GM12878 (cell line): ENCODE measurements at regions not wholly inside any gene's neighbourhood (a gene's known extent, or its start where the extent isn't known, plus 50 kb on each side); places are given as distances from the start of the nearest gene placed in this dataset.

Source experiments
- ATAC-seq: fragments of 200-7000 bp; cut with Tn5 transposase; 3 replicates; pipeline ENCODE4 v1.9.1; 2020; ENCODE audit warnings: mild to moderate bottlenecking, moderate library complexity
- BruUV-seq: library from RNA; stranded (reverse); fragments of 400-500 nt; replicated peaks from 2 replicates; lab custom pipeline; 2021; lab: Mats Ljungman, UMichigan
- CTCF ChIA-PET: fragments of 300-600 bp; sonication (Branson Sonifier 250); formaldehyde crosslinking; extraction: SDS; loops from one replicate; lab custom pipeline; 2021; ENCODE audit warnings: inconsistent platforms; lab: Yijun Ruan, JAX
- POLR2A ChIA-PET: fragments of 350-600 bp; formaldehyde crosslinking; extraction: SDS; loops from one replicate; lab custom pipeline; 2021; ENCODE audit warnings: inconsistent platforms; lab: Charles Lee
- RAD21 ChIA-PET: fragments of 300-600 bp; sonication (Branson Sonifier 250); formaldehyde crosslinking; loops from one replicate; lab custom pipeline; 2023; ENCODE audit warnings: antibody characterized with exemption; ENCODE audit not compliant: unreplicated experiment; lab: Charles Lee
- SMC1A ChIA-PET: fragments of 300-600 bp; sonication (Branson Sonifier 250); formaldehyde crosslinking; loops from one replicate; lab custom pipeline; 2023; ENCODE audit not compliant: unreplicated experiment, uncharacterized antibody; lab: Charles Lee
- DNase-seq: peaks from one replicate; pipeline ENCODE4 v3.0.0-alpha.2; 2011; ENCODE audit warnings: low read depth, low spot score
- FAIRE-seq: peaks from 3 replicates; lab custom pipeline; 2011; peaks lifted over from hg19 to GRCh38; lab: Jason Lieb, UNC
- H2AFZ ChIP-seq: 2 replicates; pipeline ENCODE4 v1.6.0; 2011; ENCODE audit warnings: low read depth, low read length, control low read depth; ENCODE audit not compliant: control insufficient read depth
- H3K27ac ChIP-seq: 2 replicates; pipeline ENCODE4 v1.5.1; 2011; ENCODE audit warnings: control low read depth; ENCODE audit not compliant: control insufficient read depth, insufficient read depth
- H3K27me3 ChIP-seq, 2 experiments: replicated peaks in 1 of 2; 2 replicates each; pipeline versions ENCODE4 v1.6.0 to v1.6.1; 2011; ENCODE audit warnings: low read length in 1 of 2; ENCODE audit not compliant: control insufficient read depth in 2 of 2, insufficient read depth in 2 of 2
- H3K36me3 ChIP-seq, 2 experiments: 2 replicates each; pipeline ENCODE4 v1.5.1; 2011; ENCODE audit warnings: low read length in 1 of 2; ENCODE audit not compliant: control insufficient read depth in 2 of 2, insufficient read depth in 2 of 2
- H3K4me1 ChIP-seq: 2 replicates; pipeline ENCODE4 v1.6.1; 2011; ENCODE audit warnings: mild to moderate bottlenecking, low read length, moderate library complexity, mixed read lengths; ENCODE audit not compliant: control insufficient read depth, insufficient read depth
- H3K4me2 ChIP-seq: 2 replicates; pipeline ENCODE4 v1.6.0; 2011; ENCODE audit warnings: control low read depth; ENCODE audit not compliant: control insufficient read depth, insufficient read depth
- H3K4me3 ChIP-seq: fragments of 200-600 bp; sonication (generic); 2 replicates; pipeline ENCODE4 v1.5.1; 2016
- H3K79me2 ChIP-seq: 2 replicates; pipeline ENCODE4 v1.6.0; 2011; ENCODE audit warnings: low read length; ENCODE audit not compliant: control insufficient read depth, insufficient read depth
- H3K9ac ChIP-seq: 2 replicates; pipeline ENCODE4 v1.8.0; 2011; ENCODE audit warnings: low read length, control low read depth, mixed read lengths; ENCODE audit not compliant: control insufficient read depth, insufficient read depth
- H3K9me3 ChIP-seq: replicated peaks from 3 replicates; pipeline ENCODE4 v1.5.1; 2011; ENCODE audit warnings: mild to moderate bottlenecking, low read length; ENCODE audit not compliant: control insufficient read depth, insufficient read depth
- H4K20me1 ChIP-seq: 2 replicates; pipeline ENCODE4 v1.6.0; 2011; ENCODE audit not compliant: control insufficient read depth, insufficient read depth
- BCL3 ChIP-seq: IDR thresholded peaks from 2 replicates; pipeline ENCODE4 v1.6.1; 2011; ENCODE audit warnings: borderline replicate concordance, low read depth, mild to moderate bottlenecking, moderate library complexity, low read length; ENCODE audit not compliant: insufficient read depth, poor library complexity, severe bottlenecking
- BRCA1 ChIP-seq: IDR thresholded peaks from 2 replicates; pipeline ENCODE4 v1.6.1; 2011; ENCODE audit warnings: low read depth, low read length, improper control_type of control experiment
- CEBPB ChIP-seq, 2 experiments: fragments of 150-350 bp in 1 of 2; IDR thresholded peaks; 2 replicates each; pipeline ENCODE4 v1.6.1; 2012 to 2014; ENCODE audit warnings: low read depth in 2 of 2, low read length in 2 of 2, borderline replicate concordance in 1 of 2, inconsistent platforms in 1 of 2
- ELK1 ChIP-seq: IDR thresholded peaks from 2 replicates; pipeline ENCODE4 v1.6.1; 2012; ENCODE audit warnings: low read depth, low read length, improper control_type of control experiment
- ESRRA ChIP-seq: IDR thresholded peaks from 2 replicates; pipeline ENCODE4 v1.6.1; 2012; ENCODE audit warnings: mild to moderate bottlenecking, low read length, improper control_type of control experiment
- IKZF2 ChIP-seq, 2 experiments: fragments of 450-650 bp; IDR thresholded peaks; 2 replicates each; pipeline ENCODE4 v1.6.1; 2017; ENCODE audit warnings: mild to moderate bottlenecking in 2 of 2, moderate library complexity in 2 of 2
- LARP7 ChIP-seq: fragments of 450-650 bp; IDR thresholded peaks from 2 replicates; pipeline ENCODE4 v1.6.1; 2017; ENCODE audit warnings: mild to moderate bottlenecking
- NFYA ChIP-seq: IDR thresholded peaks from 2 replicates; pipeline ENCODE4 v1.6.1; 2011; ENCODE audit warnings: low read depth, mild to moderate bottlenecking, low read length, improper control_type of control experiment, borderline replicate concordance
- SP1 ChIP-seq: IDR thresholded peaks from one replicate; pipeline ENCODE4 v1.6.1; 2011; ENCODE audit warnings: low read depth, low read length
- STAT1 ChIP-seq: fragments of 450-650 bp; conservative IDR thresholded peaks from 2 replicates; pipeline ENCODE4 v1.6.1; 2014; ENCODE audit warnings: antibody characterized with exemption, mild to moderate bottlenecking
- YY1 ChIP-seq: IDR thresholded peaks from 2 replicates; pipeline ENCODE4 v1.6.1; 2011; ENCODE audit warnings: low read depth, mild to moderate bottlenecking, low read length
- WGBS: methylation state at CpG from one replicate; pipeline ENCODE4 v1.1.6; 2016; ENCODE audit warnings: low lambda C conversion rate; ENCODE audit not compliant: insufficient replicate concordance, insufficient coverage; ENCODE audit errors: missing lambda C conversion rate; 5-methylcytosine and 5-hydroxymethylcytosine counted together
- in situ Hi-C: fragments of 300-500 bp; cut with MboI; formaldehyde crosslinking; loops from 9 replicates; pipeline ENCODE4 v1.14.3; 2018; ENCODE audit warnings: mixed read lengths
- intact Hi-C: fragments of 100-400 bp; cut with micrococcal nuclease; formaldehyde crosslinking; loops from one replicate; pipeline ENCODE4 v1.14.2; 2022; ENCODE audit not compliant: unreplicated experiment
- TF ChIP-seq, protein P1 (sequence below): IDR thresholded peaks from 2 replicates; pipeline ENCODE4 v1.6.1; 2012; ENCODE audit warnings: low read depth, low read length, improper control_type of control experiment

DNA sequence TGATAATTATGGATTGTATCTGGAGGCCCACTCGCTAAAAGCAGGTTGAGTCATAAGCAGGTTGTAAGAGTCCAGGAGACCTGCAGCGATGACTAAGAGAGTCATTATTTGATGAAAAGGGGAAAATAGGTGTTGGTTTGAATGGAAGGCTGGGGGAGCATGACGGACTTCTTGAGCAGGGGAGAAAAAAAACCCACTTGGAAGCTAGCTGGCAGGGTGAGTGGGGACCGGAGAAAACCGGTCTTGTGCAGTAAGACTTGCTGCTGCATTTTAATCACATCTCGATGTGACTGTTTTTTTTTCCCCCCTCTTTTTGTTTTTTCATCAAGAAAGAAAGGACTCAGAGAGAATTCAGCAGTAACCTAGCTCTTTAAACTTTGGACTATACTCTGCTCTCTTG lies 90.0 kb downstream of the IGSF1 start:
- Histone ChIP-seq H3K27ac (no peak overlapping the region), H3K4me3 (no peak overlapping the region), H3K4me2 (no peak overlapping the region), H3K27me3 (no peaks in the 10 kb centered on the region), H3K9me3 (no peaks in the 10 kb centered on the region), H3K79me2 (no peaks in the 10 kb centered on the region), H3K36me3 (no peaks in the 10 kb centered on the region), H3K4me1 (no peaks in the 10 kb centered on the region), H3K9ac (no peak overlapping the region), H4K20me1 (no peaks in the 10 kb centered on the region), H2AFZ (no peak overlapping the region)
- FAIRE-seq (no peak), DNase-seq (no peak), ATAC-seq (no peak)
- no peak for TF ChIP-seq BCL3
- no peak for TF ChIP-seq LARP7
- WGBS = 45% methylated on average over 6 of the region's 6 CpGs
- in situ Hi-C loops = no loop called here
- BruUV-seq = no TSS peak
- SMC1A ChIA-PET = no interaction called here
- CTCF ChIA-PET = no interaction called here
- intact Hi-C loops = no loop called here
- POLR2A ChIA-PET = no interaction called here
- RAD21 ChIA-PET = no interaction called here

DNA sequence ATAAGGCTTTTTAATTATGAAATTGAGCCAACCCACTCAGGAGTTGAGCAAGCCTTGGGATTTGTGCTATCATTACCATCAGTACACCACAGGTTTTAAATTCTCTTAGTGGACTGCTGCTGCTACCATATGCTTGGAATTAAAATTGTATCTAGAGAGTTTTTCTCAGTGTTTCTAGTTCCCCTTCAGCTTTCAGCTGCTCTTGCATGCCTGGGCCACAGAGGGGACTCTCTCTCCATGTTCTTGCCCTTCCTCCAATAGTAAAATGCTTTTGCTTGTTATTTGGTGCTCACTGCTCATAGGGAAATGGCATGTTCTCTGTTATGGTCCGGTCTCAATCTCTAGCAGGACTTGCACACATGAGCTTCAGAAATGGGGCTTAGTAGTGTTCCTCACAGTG lies 101.9 kb downstream of the IGSF1 start:
- in situ Hi-C loops (no loop called here), intact Hi-C loops (no loop called here)
- H3K27ac ChIP-seq = no peak overlapping the region
- H3K79me2 ChIP-seq = no peaks in the 10 kb centered on the region
- H4K20me1 ChIP-seq = no peaks in the 10 kb centered on the region
- BruUV-seq = no TSS peak
- no peak for TF ChIP-seq NFYA
- TF ChIP-seq STAT1 = no peak
- TF ChIP-seq BRCA1 = no peak
- TF ChIP-seq IKZF2 (IDR thresholded peaks at IDR 0.05) = no peak
- no peak for TF ChIP-seq ELK1
- TF ChIP-seq YY1 = no peak
- TF ChIP-seq CEBPB (IDR thresholded peaks at IDR 0.05; ENCODE audit: borderline replicate concordance in 1 of 2, low read depth in 2 of 2, low read length in 2 of 2) = no peak
- TF ChIP-seq, protein P1, sequence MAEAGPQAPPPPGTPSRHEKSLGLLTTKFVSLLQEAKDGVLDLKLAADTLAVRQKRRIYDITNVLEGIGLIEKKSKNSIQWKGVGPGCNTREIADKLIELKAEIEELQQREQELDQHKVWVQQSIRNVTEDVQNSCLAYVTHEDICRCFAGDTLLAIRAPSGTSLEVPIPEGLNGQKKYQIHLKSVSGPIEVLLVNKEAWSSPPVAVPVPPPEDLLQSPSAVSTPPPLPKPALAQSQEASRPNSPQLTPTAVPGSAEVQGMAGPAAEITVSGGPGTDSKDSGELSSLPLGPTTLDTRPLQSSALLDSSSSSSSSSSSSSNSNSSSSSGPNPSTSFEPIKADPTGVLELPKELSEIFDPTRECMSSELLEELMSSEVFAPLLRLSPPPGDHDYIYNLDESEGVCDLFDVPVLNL = no peak
- no peak for TF ChIP-seq SP1
- TF ChIP-seq ESRRA = no peak
- POLR2A ChIA-PET = no interaction called here
- no peaks in the 10 kb centered on the region for H3K4me1 ChIP-seq
- no peaks in the 10 kb centered on the region for H3K9me3 ChIP-seq
- RAD21 ChIA-PET = no interaction called here
- CTCF ChIA-PET = no interaction called here
- H3K27me3 ChIP-seq = no peaks in the 10 kb centered on the region
- DNase-seq (no peak), FAIRE-seq (no peak), ATAC-seq (no peak)
- no peak overlapping the region for H3K4me3 ChIP-seq
- no peak overlapping the region for H2AFZ ChIP-seq
- WGBS = 38% methylated on average over 1 of the region's 1 CpG
- SMC1A ChIA-PET = no interaction called here
- no peaks in the 10 kb centered on the region for H3K36me3 ChIP-seq
- no peak overlapping the region for H3K4me2 ChIP-seq
- no peak overlapping the region for H3K9ac ChIP-seq
